ENCODE measurements at regions not wholly inside any gene's neighbourhood (a gene's known extent, or its start where the extent isn't known, plus 50 kb on each side); places are given as distances from the start of the nearest gene placed in this dataset.

GRCh38 chr14:22097586-22098292 lies 424.1 kb upstream of the OR4E1 start:
- TF ChIP-seq POLR2AphosphoS5 (IDR thresholded peaks at IDR 0.05): no peak
- TF ChIP-seq, protein P1, sequence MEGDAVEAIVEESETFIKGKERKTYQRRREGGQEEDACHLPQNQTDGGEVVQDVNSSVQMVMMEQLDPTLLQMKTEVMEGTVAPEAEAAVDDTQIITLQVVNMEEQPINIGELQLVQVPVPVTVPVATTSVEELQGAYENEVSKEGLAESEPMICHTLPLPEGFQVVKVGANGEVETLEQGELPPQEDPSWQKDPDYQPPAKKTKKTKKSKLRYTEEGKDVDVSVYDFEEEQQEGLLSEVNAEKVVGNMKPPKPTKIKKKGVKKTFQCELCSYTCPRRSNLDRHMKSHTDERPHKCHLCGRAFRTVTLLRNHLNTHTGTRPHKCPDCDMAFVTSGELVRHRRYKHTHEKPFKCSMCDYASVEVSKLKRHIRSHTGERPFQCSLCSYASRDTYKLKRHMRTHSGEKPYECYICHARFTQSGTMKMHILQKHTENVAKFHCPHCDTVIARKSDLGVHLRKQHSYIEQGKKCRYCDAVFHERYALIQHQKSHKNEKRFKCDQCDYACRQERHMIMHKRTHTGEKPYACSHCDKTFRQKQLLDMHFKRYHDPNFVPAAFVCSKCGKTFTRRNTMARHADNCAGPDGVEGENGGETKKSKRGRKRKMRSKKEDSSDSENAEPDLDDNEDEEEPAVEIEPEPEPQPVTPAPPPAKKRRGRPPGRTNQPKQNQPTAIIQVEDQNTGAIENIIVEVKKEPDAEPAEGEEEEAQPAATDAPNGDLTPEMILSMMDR (IDR thresholded peaks at IDR 0.05): no peak
- no peak for TF ChIP-seq POLR2A (IDR thresholded peaks at IDR 0.05)

Data from upper lobe of left lung (tissue), 4 donors.